ENCODE measurements at regions not wholly inside any gene's neighbourhood (a gene's known extent, or its start where the extent isn't known, plus 50 kb on each side); places are given as distances from the start of the nearest gene placed in this dataset.

DNA sequence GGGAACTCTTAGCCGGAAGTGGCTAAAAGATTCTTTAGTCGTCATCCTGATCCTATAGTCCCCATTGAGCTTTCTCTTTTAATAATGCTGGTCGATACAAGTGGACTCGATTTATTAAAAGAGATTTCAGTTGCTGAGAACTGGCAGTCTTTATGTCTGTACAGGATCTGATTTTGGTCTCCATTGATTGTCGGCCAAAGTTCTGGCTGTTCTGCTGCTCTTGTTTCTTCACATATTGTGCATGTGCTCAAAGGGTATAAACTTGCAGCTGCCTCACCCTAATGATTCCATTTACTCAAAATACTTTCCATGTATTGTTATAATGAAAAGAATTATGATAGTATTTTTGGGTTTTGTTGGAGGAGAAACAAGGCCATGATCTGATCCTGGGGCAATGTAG, 100.7 kb upstream of the CTTNBP2 start:
- Histone ChIP-seq H3K4me3 (ENCODE audit: low read depth, low read length) (no peak overlapping the region), H3K27me3 (ENCODE audit: control insufficient read depth, insufficient read depth, low read length) (no peaks in the 10 kb centered on the region), H3K4me1 (ENCODE audit: control insufficient read depth, insufficient read depth, low read length) (no peaks in the 10 kb centered on the region), H3K36me3 (ENCODE audit: control insufficient read depth, insufficient read depth, low read length) (no peaks in the 10 kb centered on the region), H3K9me3 (ENCODE audit: control insufficient read depth, insufficient read depth, low read length) (no peaks in the 10 kb centered on the region), H3K27ac (ENCODE audit: low read depth, low read length) (no peak overlapping the region), H3K9ac (ENCODE audit: low read depth, low read length) (no peak overlapping the region)

GRCh38 chr7:117974891-117975290, 101.7 kb upstream of the CTTNBP2 start:
- no peaks in the 10 kb centered on the region for H3K27me3 ChIP-seq (ENCODE audit: control insufficient read depth, insufficient read depth, low read length)
- no peaks in the 10 kb centered on the region for H3K9me3 ChIP-seq (ENCODE audit: control insufficient read depth, insufficient read depth, low read length)
- no peak overlapping the region for H3K27ac ChIP-seq (ENCODE audit: low read depth, low read length)
- no peak overlapping the region for H3K9ac ChIP-seq (ENCODE audit: low read depth, low read length)
- no peaks in the 10 kb centered on the region for H3K36me3 ChIP-seq (ENCODE audit: control insufficient read depth, insufficient read depth, low read length)
- H3K4me3 ChIP-seq (ENCODE audit: low read depth, low read length), result no peak overlapping the region
- no peaks in the 10 kb centered on the region for H3K4me1 ChIP-seq (ENCODE audit: control insufficient read depth, insufficient read depth, low read length)

DNA sequence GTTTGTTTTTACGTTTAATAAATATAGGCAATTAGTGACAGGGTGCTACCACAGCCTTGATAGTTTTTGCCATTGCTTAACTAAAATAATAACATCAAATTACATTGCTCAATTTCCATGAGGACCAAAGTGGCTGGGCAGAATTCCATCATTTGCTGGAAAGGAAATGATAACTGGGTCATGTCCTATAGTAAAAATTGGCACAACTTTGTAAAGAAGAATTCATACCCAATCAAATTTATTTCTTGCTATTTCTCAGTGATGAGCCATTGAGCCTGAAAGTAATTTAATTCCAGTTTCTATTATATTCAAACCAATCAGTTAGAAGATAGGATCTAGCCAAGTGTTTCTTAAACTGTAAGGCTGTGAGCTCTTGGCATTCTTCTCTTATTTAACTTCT, 102.2 kb upstream of the CTTNBP2 start:
- H3K9ac ChIP-seq (ENCODE audit: low read depth, low read length), result no peak overlapping the region
- H3K9me3 ChIP-seq (ENCODE audit: control insufficient read depth, insufficient read depth, low read length), result no peaks in the 10 kb centered on the region
- no peak overlapping the region for H3K4me3 ChIP-seq (ENCODE audit: low read depth, low read length)
- no peaks in the 10 kb centered on the region for H3K4me1 ChIP-seq (ENCODE audit: control insufficient read depth, insufficient read depth, low read length)
- H3K27me3 ChIP-seq (ENCODE audit: control insufficient read depth, insufficient read depth, low read length), result no peaks in the 10 kb centered on the region
- no peaks in the 10 kb centered on the region for H3K36me3 ChIP-seq (ENCODE audit: control insufficient read depth, insufficient read depth, low read length)
- no peak overlapping the region for H3K27ac ChIP-seq (ENCODE audit: low read depth, low read length)

DNA sequence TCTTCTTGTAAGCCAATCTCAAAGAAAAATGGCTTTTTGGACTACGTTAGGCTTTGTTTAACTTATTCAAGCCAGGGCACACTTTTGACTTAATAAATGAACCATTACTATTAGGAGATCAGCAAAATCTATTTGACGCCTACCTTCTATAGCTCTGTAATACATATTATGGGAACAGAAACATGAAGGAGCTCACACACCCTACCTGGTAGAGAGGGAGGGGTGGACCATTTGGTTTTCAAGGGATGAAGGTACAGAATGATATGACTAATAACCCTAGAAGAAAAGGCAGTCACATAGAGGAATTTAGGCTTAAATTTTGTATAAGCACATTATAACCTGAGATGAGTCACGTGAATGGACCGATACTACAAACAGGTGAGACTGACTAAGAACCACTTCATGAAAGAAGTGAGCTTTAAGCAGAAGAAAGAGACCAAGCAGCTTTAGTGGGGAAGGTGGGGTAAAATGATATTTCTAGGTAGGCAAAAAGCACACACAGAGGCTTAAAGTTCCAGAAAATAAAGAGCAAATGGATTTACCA, 106.8 kb upstream of the CTTNBP2 start:
- H3K36me3 ChIP-seq (ENCODE audit: control insufficient read depth, insufficient read depth, low read length), result no peaks in the 10 kb centered on the region
- no peaks in the 10 kb centered on the region for H3K27me3 ChIP-seq (ENCODE audit: control insufficient read depth, insufficient read depth, low read length)
- H3K9ac ChIP-seq (ENCODE audit: low read depth, low read length), result no peak overlapping the region
- H3K9me3 ChIP-seq (ENCODE audit: control insufficient read depth, insufficient read depth, low read length), result no peaks in the 10 kb centered on the region
- H3K4me1 ChIP-seq (ENCODE audit: control insufficient read depth, insufficient read depth, low read length), result no peaks in the 10 kb centered on the region
- no peak overlapping the region for H3K27ac ChIP-seq (ENCODE audit: low read depth, low read length)
- H3K4me3 ChIP-seq (ENCODE audit: low read depth, low read length), result no peak overlapping the region

DNA sequence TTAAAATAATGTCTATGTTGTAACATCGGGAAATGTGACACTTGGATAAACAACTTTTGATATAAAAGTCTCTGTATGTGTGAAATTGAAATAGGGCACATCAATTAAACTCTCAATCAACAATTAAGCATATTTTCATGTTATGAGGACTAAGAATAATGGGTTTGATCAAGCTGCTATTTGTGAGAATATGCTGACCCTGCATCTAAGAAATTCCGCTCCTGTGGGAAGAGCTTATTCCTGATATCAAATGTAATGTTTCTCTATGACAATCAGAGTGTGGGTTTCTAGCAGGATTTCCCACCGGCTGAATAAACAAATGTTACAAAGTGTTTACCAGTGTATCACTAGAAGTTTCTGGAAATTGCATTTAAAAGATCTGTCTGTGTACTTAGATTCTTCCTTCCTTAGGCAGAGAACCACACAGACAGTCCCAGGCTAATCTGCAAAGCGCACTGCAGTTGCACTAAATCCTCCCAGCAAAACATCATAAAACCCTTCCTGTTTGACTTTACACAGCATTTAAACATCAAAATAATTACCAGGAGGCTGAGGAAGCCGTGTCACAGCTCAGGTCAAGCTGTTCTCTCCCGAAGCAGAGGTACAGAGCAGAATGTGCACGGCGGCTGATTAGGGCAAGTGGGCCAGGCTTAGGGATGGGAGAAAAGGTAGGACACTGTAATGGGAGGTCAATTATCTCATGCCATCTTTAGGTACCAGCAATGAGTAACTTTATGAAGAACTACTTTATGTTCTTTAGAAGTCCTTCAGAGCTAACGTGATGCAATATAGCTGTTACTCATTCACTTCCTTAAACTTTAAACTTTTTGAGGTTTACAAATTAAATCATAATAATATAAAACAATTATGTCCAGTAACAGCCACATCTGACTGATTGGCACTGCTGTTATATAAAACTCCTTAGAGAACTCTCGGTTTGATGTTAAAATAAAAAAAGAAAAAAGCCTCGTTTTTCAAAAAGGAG, 109.1 kb upstream of the CTTNBP2 start:
- no peaks in the 10 kb centered on the region for H3K36me3 ChIP-seq (ENCODE audit: control insufficient read depth, insufficient read depth, low read length)
- H3K4me1 ChIP-seq (ENCODE audit: control insufficient read depth, insufficient read depth, low read length), result no peaks in the 10 kb centered on the region
- no peaks in the 10 kb centered on the region for H3K9me3 ChIP-seq (ENCODE audit: control insufficient read depth, insufficient read depth, low read length)
- no peak overlapping the region for H3K27ac ChIP-seq (ENCODE audit: low read depth, low read length)
- H3K27me3 ChIP-seq (ENCODE audit: control insufficient read depth, insufficient read depth, low read length), result no peaks in the 10 kb centered on the region
- no peak overlapping the region for H3K9ac ChIP-seq (ENCODE audit: low read depth, low read length)
- H3K4me3 ChIP-seq (ENCODE audit: low read depth, low read length), result no peak overlapping the region

- H3K27me3 ChIP-seq (ENCODE audit: control insufficient read depth, insufficient read depth, low read length), result no peaks in the 10 kb centered on the region
- H3K4me1 ChIP-seq (ENCODE audit: control insufficient read depth, insufficient read depth, low read length), result no peaks in the 10 kb centered on the region
- H3K36me3 ChIP-seq (ENCODE audit: control insufficient read depth, insufficient read depth, low read length), result no peaks in the 10 kb centered on the region
- H3K27ac ChIP-seq (ENCODE audit: low read depth, low read length), result no peak overlapping the region
- no peak overlapping the region for H3K9ac ChIP-seq (ENCODE audit: low read depth, low read length)
- no peak overlapping the region for H3K4me3 ChIP-seq (ENCODE audit: low read depth, low read length)
- H3K9me3 ChIP-seq (ENCODE audit: control insufficient read depth, insufficient read depth, low read length), result no peaks in the 10 kb centered on the region
Measured at GRCh38 chr7:117986645-117987269, 113.5 kb upstream of the CTTNBP2 start.

DNA sequence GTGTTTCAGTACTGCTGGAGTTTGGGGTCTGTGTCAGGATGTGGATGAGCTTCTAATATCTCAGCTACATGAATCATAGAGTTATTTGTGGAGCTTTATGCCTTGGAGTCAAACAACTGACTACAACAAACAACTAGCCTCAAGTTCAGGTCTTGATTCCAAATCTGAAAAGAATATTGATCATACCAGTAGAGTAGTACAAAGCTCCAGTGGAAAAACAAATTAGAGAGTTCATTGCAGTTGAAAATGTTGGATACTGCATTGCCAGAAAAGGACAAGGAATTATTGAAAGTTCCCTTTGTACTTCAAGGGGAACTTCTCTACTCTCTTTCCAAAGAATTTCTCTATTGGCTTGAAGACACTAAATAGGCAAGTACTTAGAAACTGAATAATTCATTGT, 117.6 kb upstream of the CTTNBP2 start:
- peaks cover 4% of the 10 kb centered on the region; the same call in 1 of the 2 replicates for H3K4me1 ChIP-seq (ENCODE audit: control insufficient read depth, insufficient read depth, low read length)
- no peaks in the 10 kb centered on the region for H3K36me3 ChIP-seq (ENCODE audit: control insufficient read depth, insufficient read depth, low read length)
- H3K9me3 ChIP-seq (ENCODE audit: control insufficient read depth, insufficient read depth, low read length), result no peaks in the 10 kb centered on the region
- no peak overlapping the region for H3K9ac ChIP-seq (ENCODE audit: low read depth, low read length)
- H3K27me3 ChIP-seq (ENCODE audit: control insufficient read depth, insufficient read depth, low read length), result no peaks in the 10 kb centered on the region
- H3K27ac ChIP-seq (ENCODE audit: low read depth, low read length), result no peak overlapping the region
- no peak overlapping the region for H3K4me3 ChIP-seq (ENCODE audit: low read depth, low read length)

GRCh38 chr7:117992635-117993376, 119.6 kb upstream of the CTTNBP2 start:
- Histone ChIP-seq H3K4me3 (ENCODE audit: low read depth, low read length) (no peak overlapping the region), H3K9ac (ENCODE audit: low read depth, low read length) (no peak overlapping the region), H3K4me1 (ENCODE audit: control insufficient read depth, insufficient read depth, low read length) (peaks cover 4% of the 10 kb centered on the region; the same call in 1 of the 2 replicates)

GRCh38 chr7:117993377-117994003, 120.2 kb upstream of the CTTNBP2 start:
- Histone ChIP-seq H3K4me1 (ENCODE audit: control insufficient read depth, insufficient read depth, low read length) (peaks cover 9% of the 10 kb centered on the region), H3K27ac (ENCODE audit: low read depth, low read length) (no peak overlapping the region), H3K36me3 (ENCODE audit: control insufficient read depth, insufficient read depth, low read length) (no peaks in the 10 kb centered on the region), H3K9ac (ENCODE audit: low read depth, low read length) (no peak overlapping the region), H3K4me3 (ENCODE audit: low read depth, low read length) (no peak overlapping the region), H3K9me3 (ENCODE audit: control insufficient read depth, insufficient read depth, low read length) (no peaks in the 10 kb centered on the region), H3K27me3 (ENCODE audit: control insufficient read depth, insufficient read depth, low read length) (no peaks in the 10 kb centered on the region)

More at GRCh38 chr7:117992635-117993376, 119.6 kb upstream of the CTTNBP2 start:
- Histone ChIP-seq H3K27me3 (ENCODE audit: control insufficient read depth, insufficient read depth, low read length) (no peaks in the 10 kb centered on the region), H3K27ac (ENCODE audit: low read depth, low read length) (no peak overlapping the region), H3K36me3 (ENCODE audit: control insufficient read depth, insufficient read depth, low read length) (no peaks in the 10 kb centered on the region), H3K9me3 (ENCODE audit: control insufficient read depth, insufficient read depth, low read length) (no peaks in the 10 kb centered on the region)

- Histone ChIP-seq H3K27me3 (ENCODE audit: control insufficient read depth, insufficient read depth, low read length) (no peaks in the 10 kb centered on the region), H3K36me3 (ENCODE audit: control insufficient read depth, insufficient read depth, low read length) (no peaks in the 10 kb centered on the region), H3K9me3 (ENCODE audit: control insufficient read depth, insufficient read depth, low read length) (no peaks in the 10 kb centered on the region), H3K4me3 (ENCODE audit: low read depth, low read length) (no peak overlapping the region), H3K9ac (ENCODE audit: low read depth, low read length) (no peak overlapping the region), H3K4me1 (ENCODE audit: control insufficient read depth, insufficient read depth, low read length) (peaks cover 11% of the 10 kb centered on the region), H3K27ac (ENCODE audit: low read depth, low read length) (no peak overlapping the region)
Measured at GRCh38 chr7:117995850-117996650, 122.8 kb upstream of the CTTNBP2 start.

Data from HUES48 (cell line).